ENCODE measurements at regions not wholly inside any gene's neighbourhood (a gene's known extent, or its start where the extent isn't known, plus 50 kb on each side); places are given as distances from the start of the nearest gene placed in this dataset.
"Not testable (repeated sequence)": the region's sequence is repeated elsewhere in the genome, so short reads cannot be mapped to it uniquely, and the experiment has no call there.

DNA sequence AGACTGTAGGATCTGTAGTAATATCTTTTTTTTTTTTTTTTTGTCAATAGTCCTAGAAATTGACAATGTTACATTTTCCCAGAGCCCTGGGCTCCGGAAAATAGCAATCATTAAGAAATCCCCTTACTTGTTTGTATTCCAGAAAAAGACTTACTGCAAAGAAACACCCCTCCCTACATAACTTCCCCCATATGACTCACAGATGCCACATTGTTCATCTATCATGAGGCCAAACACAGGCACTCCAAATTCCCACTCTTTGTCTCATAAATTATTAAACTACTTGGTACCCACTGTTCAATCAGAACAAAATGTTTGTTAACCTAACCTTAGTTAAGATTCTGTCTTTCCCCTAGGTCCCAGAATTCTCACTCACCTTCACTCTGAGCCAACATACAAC is 53.5 kb downstream of the TEX51 start:
- no peak for ATAC-seq
- Mint-ChIP-seq H3K36me3 (no peaks in the 10 kb centered on the region), H3K4me1 (no peaks in the 10 kb centered on the region), H3K27ac (no peak overlapping the region), H3K4me3 (no peak overlapping the region), H3K9me3 (no peaks in the 10 kb centered on the region)
- no peak for DNase-seq (ENCODE audit: low spot score in 2 of 2)

- Mint-ChIP-seq H3K4me3 (no peak overlapping the region), H3K27ac (no peak overlapping the region), H3K4me1 (no peaks in the 10 kb centered on the region), H3K9me3 (no peaks in the 10 kb centered on the region), H3K36me3 (no peaks in the 10 kb centered on the region)
- no peak for DNase-seq (ENCODE audit: low spot score in 2 of 2)
- no peak for ATAC-seq
These were observed 54.8 kb downstream of the TEX51 start for GRCh38 chr2:126953483-126953882.

GRCh38 chr2:126954831-126955230 is 56.1 kb downstream of the TEX51 start:
- ATAC-seq: no peak
- DNase-seq (ENCODE audit: low spot score in 2 of 2): no peak
- no peak overlapping the region for H3K27ac Mint-ChIP-seq
- no peak overlapping the region for H3K4me3 Mint-ChIP-seq
- no peaks in the 10 kb centered on the region for H3K9me3 Mint-ChIP-seq
- H3K4me1 Mint-ChIP-seq: no peaks in the 10 kb centered on the region
- no peaks in the 10 kb centered on the region for H3K36me3 Mint-ChIP-seq

DNA sequence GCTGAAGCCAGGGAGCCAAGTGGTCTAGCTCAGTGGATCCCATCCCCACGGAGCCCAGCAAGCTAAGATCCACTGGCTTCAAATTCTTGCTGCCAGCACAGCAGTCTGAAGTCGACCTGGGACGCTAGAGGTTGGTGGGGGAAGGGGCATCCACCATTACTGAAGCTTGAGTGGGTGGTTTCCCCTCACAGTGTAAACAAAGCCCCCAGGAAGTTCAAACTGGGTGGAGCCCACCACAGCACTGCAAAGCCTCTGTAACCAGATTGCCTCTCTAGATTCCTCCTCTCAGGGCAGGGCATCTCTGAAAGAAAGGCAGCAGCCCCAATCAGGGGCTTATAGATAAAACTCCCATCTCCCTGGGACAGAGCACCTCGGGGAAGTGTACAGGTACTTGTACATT is 58.1 kb downstream of the TEX51 start:
- not testable (repeated sequence) for H3K9me3 Mint-ChIP-seq; ATAC-seq; H3K36me3 Mint-ChIP-seq; H3K27ac Mint-ChIP-seq; H3K4me3 Mint-ChIP-seq; DNase-seq (ENCODE audit: low spot score in 2 of 2); H3K4me1 Mint-ChIP-seq

DNA sequence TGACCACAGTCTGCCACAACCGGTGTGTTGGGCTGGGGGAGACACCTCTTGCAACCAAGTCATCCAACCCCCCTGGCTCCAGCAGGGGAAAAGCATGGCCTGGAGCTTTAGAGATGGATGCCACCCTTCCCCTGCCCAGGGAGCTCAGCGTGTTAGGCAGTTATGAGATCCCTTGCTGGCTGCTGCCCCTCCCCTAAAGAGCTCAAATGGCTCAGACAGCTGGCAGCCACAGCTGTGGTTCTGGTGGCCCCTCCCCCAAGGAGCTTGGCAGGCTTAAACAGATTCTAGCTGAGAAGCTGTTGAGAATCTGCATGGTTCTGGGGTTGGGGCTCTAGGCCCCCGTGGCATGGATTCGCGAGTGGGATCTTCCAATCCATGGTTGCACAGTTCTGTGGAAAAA is 64.7 kb downstream of the TEX51 start:
- H3K36me3 Mint-ChIP-seq: no peaks in the 10 kb centered on the region
- peaks cover 3% of the 10 kb centered on the region for H3K9me3 Mint-ChIP-seq
- H3K27ac Mint-ChIP-seq: no peak overlapping the region
- ATAC-seq (no peak), DNase-seq (ENCODE audit: low spot score in 2 of 2) (no peak)
- no peaks in the 10 kb centered on the region for H3K4me1 Mint-ChIP-seq
- no peak overlapping the region for H3K4me3 Mint-ChIP-seq

DNA sequence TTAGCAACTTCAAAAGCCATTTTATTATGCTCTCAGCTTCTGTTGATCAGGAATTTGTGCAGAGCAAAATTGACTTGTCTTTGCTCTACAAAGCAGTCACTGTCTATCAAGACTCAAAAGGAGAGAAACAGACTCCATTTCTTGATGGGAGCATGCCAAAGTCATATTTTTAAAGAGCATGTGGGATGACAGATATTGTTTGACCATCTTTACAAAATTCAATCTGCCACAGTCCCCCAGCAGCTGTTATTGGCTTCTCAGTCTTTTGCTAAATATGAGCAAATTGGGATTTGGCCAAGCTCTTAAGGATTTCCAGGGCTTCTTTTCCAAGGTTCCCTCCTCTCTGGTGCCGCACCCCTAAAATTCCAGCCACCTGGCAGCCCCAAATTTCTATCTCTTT is 67.9 kb downstream of the TEX51 start:
- ATAC-seq (no peak), DNase-seq (ENCODE audit: low spot score in 2 of 2) (no peak)
- H3K9me3 Mint-ChIP-seq: no peaks in the 10 kb centered on the region
- H3K4me3 Mint-ChIP-seq: no peak overlapping the region
- no peaks in the 10 kb centered on the region for H3K4me1 Mint-ChIP-seq
- H3K27ac Mint-ChIP-seq: no peak overlapping the region
- H3K36me3 Mint-ChIP-seq: no peaks in the 10 kb centered on the region

DNA sequence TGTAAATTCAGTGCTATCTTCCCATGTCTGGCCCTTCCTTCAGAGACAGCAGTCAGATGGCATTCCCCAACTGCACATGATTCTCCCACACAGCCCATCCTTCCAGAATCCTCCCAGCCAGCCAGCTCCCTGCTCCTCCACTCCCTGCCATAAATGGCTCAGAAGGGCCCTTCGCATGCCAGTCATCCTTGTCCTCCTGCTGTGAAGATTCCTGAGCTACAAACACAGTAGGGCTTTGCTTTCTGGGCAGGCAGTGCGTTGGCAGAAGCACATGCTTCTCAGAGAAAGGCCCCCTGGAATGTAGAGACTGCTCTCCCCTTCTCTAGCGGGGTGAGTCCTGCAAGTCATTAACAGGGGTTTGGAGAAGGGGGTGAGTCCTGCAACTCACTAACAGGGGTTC is 71.9 kb downstream of the TEX51 start:
- DNase-seq (ENCODE audit: low spot score in 2 of 2): no peak
- H3K4me3 Mint-ChIP-seq: no peak overlapping the region
- no peaks in the 10 kb centered on the region for H3K4me1 Mint-ChIP-seq
- no peaks in the 10 kb centered on the region for H3K36me3 Mint-ChIP-seq
- no peak overlapping the region for H3K27ac Mint-ChIP-seq
- no peaks in the 10 kb centered on the region for H3K9me3 Mint-ChIP-seq
- ATAC-seq: no peak

GRCh38 chr2:126971162-126971480 is 72.4 kb downstream of the TEX51 start:
- no peak overlapping the region for H3K4me3 Mint-ChIP-seq
- no peak for ATAC-seq
- no peak for DNase-seq (ENCODE audit: low spot score in 2 of 2)
- no peaks in the 10 kb centered on the region for H3K36me3 Mint-ChIP-seq
- no peaks in the 10 kb centered on the region for H3K9me3 Mint-ChIP-seq
- no peaks in the 10 kb centered on the region for H3K4me1 Mint-ChIP-seq
- no peak overlapping the region for H3K27ac Mint-ChIP-seq

- Mint-ChIP-seq H3K9me3 (no peaks in the 10 kb centered on the region), H3K36me3 (no peaks in the 10 kb centered on the region), H3K4me1 (no peaks in the 10 kb centered on the region), H3K4me3 (peak overlapping the region; percentile 51), H3K27ac (no peak overlapping the region)
- DNase-seq (ENCODE audit: low spot score in 2 of 2) (peak; percentile 68 to 84), ATAC-seq (peak; percentile 81)
These were observed 73.0 kb downstream of the TEX51 start for GRCh38 chr2:126971481-126972278.

DNA sequence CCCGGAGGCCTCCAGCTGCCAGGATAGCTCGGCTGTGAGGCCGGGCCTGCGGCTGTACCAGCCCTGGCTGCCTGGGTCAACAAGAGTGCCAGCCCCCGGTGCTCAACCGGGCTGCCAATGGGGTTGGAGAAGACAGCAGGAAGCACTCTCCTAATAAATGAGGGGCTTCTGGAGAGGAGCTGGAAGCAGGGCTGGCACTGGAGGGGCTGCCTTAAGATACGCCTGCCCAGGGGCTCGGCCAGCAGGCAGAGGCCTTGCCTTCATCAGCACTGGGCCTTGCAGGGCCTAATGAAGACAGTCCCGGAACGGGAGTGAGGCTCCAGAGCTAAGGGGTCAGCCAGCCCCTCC is 73.6 kb downstream of the TEX51 start:
- no peaks in the 10 kb centered on the region for H3K36me3 Mint-ChIP-seq
- no peaks in the 10 kb centered on the region for H3K9me3 Mint-ChIP-seq
- H3K27ac Mint-ChIP-seq: no peak overlapping the region
- peak overlapping the region; percentile 51 for H3K4me3 Mint-ChIP-seq
- no peaks in the 10 kb centered on the region for H3K4me1 Mint-ChIP-seq
- no peak for ATAC-seq
- no peak for DNase-seq (ENCODE audit: low spot score in 2 of 2)

DNA sequence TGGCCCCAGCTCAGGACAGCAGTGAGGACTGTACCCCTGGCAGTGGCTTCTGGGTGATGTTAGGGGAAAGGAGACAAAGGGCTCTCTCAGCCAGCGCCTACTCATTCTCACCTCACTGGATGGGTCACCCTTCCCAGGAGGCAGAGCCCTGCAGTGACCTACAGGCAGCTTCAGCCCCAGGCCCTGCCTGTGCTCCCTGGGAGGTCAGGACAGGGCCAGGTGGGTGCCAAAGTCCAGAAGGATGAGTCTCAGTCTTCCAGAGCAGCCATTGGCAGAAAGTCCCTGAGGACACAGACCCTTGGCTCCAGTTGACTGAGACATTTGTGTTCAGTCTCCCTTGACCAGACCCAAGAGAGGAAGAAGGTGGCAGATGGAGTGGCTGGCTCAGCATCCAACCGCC is 75.1 kb downstream of the TEX51 start:
- ATAC-seq (no peak), DNase-seq (ENCODE audit: low spot score in 2 of 2) (no peak)
- no peaks in the 10 kb centered on the region for H3K36me3 Mint-ChIP-seq
- no peak overlapping the region for H3K27ac Mint-ChIP-seq
- H3K9me3 Mint-ChIP-seq: no peaks in the 10 kb centered on the region
- no peaks in the 10 kb centered on the region for H3K4me1 Mint-ChIP-seq
- H3K4me3 Mint-ChIP-seq: no peak overlapping the region

GRCh38 chr2:126975671-126976655 is 77.3 kb downstream of the TEX51 start:
- no peaks in the 10 kb centered on the region for H3K4me1 Mint-ChIP-seq
- ATAC-seq (no peak), DNase-seq (ENCODE audit: low spot score in 2 of 2) (no peak)
- H3K4me3 Mint-ChIP-seq: no peak overlapping the region
- no peaks in the 10 kb centered on the region for H3K36me3 Mint-ChIP-seq
- H3K27ac Mint-ChIP-seq: no peak overlapping the region
- no peaks in the 10 kb centered on the region for H3K9me3 Mint-ChIP-seq

DNA sequence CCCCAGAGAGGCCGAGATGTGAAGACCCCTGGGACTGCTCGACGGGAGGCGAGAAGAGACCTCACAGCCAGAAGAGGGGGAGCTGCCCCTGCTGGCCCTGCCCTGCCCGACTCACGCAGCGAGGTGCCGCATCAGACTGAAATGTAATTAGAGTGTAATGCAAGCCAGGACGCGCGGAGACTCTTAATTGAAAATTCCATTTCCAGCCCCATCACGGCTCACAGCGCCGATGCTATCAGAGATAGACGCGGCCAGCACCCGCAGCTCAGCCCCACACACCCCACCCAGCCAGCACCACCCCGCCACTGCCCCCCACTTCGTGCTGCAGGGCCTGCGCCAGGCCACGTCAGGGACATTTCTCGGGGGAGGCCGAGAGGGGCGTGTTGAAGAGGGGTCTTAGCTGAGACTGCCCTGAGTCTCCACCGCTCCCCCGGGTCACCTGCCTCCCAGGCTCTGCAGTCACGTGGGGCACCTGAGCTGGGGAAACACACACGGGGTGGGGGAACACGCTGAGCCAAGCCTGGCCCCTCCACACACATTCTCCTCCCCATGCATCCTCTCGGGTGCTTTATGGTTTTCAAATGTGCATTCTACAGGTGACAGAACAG is 78.1 kb downstream of the TEX51 start:
- no peaks in the 10 kb centered on the region for H3K9me3 Mint-ChIP-seq
- no peak for DNase-seq (ENCODE audit: low spot score in 2 of 2)
- ATAC-seq: no peak
- H3K4me3 Mint-ChIP-seq: no peak overlapping the region
- H3K4me1 Mint-ChIP-seq: no peaks in the 10 kb centered on the region
- no peak overlapping the region for H3K27ac Mint-ChIP-seq
- no peaks in the 10 kb centered on the region for H3K36me3 Mint-ChIP-seq

DNA sequence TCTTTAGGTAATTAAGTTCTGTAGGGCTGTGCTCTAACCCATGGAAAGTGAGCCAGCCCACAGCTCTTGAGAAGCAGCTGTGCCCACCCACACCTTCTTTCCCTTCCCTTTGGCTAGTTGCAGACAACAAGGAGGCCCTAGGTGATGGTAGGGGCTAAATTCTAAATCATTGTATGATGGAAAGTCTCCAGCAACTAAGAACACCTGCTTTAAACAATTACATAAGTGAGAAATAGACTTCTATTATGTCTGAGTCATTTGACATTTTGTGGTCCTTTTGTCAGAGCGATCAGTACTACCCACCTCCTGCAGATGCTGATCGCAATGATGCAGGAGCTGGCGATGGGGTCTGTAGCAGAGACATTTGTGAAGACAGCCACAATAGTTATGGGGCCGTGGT is 79.6 kb downstream of the TEX51 start:
- H3K36me3 Mint-ChIP-seq: no peaks in the 10 kb centered on the region
- H3K9me3 Mint-ChIP-seq: no peaks in the 10 kb centered on the region
- no peak overlapping the region for H3K27ac Mint-ChIP-seq
- no peak for ATAC-seq
- H3K4me3 Mint-ChIP-seq: no peak overlapping the region
- no peaks in the 10 kb centered on the region for H3K4me1 Mint-ChIP-seq
- no peak for DNase-seq (ENCODE audit: low spot score in 2 of 2)

DNA sequence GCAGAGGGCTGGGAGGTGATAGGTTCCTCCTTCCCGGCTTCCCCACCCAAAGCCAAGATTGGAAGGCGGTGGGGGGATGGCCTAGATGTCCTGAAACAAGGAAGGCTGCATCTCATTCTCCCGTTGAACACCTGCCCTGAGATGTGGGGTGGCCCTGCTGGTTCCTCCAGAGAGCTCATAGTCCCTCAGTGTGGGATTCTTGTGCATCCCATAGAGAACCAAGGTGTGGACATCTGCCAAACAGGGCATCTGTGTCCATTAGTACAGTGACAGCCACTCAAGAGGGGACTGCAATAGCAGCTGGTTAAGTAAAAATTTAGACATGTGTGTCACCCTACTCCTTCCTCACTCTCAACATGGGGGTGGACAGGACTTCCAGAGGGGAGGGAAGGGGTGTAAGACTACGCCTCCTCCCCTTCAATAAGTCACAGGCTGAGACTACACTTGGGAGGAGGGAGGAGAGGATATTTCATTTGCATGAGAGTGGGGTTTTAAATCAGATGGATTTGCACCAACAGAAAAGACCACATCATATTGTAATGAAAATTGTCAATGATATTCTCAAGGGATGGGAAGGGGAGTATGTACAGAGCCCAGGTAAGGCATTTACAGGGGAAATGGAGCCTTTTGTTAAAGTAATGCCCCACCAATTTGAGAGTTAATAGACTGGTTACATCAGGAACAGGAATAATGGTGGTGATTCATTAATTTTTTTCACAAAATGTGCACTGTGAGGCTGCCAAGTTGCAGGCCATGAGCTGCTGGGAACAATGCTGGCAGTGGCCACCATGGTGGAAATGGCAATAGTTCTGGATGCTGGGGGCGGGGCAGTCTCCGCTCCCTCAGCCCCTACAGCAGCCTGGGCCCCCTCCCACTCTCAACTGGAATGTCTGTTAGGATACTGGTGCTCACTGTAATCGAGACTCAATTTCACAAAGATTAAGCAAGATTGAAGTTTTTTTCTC is 80.6 kb downstream of the TEX51 start:
- H3K27ac Mint-ChIP-seq: no peak overlapping the region
- no peaks in the 10 kb centered on the region for H3K9me3 Mint-ChIP-seq
- DNase-seq (ENCODE audit: low spot score in 2 of 2) (no peak), ATAC-seq (no peak)
- no peaks in the 10 kb centered on the region for H3K4me1 Mint-ChIP-seq
- H3K36me3 Mint-ChIP-seq: no peaks in the 10 kb centered on the region
- no peak overlapping the region for H3K4me3 Mint-ChIP-seq
